Right lobe of liver (tissue), 4 donors: ENCODE measurements at regions not wholly inside any gene's neighbourhood (a gene's known extent, or its start where the extent isn't known, plus 50 kb on each side); places are given as distances from the start of the nearest gene placed in this dataset.

Source experiments
- POLR2A ChIP-seq: fragments of 450-650 bp; IDR thresholded peaks from one replicate; pipeline ENCODE4 v1.6.1; 2017; ENCODE audit warnings: antibody characterized with exemption, mild to moderate bottlenecking
- TF ChIP-seq, protein P1 (sequence below), 4 donors: fragments of 200-600 bp in 3 of 4; fragments of 450-650 bp in 1 of 4; IDR thresholded peaks; one replicate each; pipeline versions ENCODE4 v1.5.1 to v1.8.0; 2016 to 2022; ENCODE audit warnings: antibody characterized with exemption in 4 of 4, mild to moderate bottlenecking in 2 of 4
- donor health status: DM: no; HTN: no; CAD: no.
- donor health status: DM: no; HTN: no; CAD: no.
- donor health status: DM: no; HTN: yes; CAD: no.

- no peak for TF ChIP-seq POLR2A
- TF ChIP-seq, protein P1, sequence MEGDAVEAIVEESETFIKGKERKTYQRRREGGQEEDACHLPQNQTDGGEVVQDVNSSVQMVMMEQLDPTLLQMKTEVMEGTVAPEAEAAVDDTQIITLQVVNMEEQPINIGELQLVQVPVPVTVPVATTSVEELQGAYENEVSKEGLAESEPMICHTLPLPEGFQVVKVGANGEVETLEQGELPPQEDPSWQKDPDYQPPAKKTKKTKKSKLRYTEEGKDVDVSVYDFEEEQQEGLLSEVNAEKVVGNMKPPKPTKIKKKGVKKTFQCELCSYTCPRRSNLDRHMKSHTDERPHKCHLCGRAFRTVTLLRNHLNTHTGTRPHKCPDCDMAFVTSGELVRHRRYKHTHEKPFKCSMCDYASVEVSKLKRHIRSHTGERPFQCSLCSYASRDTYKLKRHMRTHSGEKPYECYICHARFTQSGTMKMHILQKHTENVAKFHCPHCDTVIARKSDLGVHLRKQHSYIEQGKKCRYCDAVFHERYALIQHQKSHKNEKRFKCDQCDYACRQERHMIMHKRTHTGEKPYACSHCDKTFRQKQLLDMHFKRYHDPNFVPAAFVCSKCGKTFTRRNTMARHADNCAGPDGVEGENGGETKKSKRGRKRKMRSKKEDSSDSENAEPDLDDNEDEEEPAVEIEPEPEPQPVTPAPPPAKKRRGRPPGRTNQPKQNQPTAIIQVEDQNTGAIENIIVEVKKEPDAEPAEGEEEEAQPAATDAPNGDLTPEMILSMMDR (IDR thresholded peaks at IDR 0.05), result no peak
These were observed 83.6 kb upstream of the BARX2 start for GRCh38 chr11:129292092-129292491.
